ENCODE measurements at regions not wholly inside any gene's neighbourhood (a gene's known extent, or its start where the extent isn't known, plus 50 kb on each side); places are given as distances from the start of the nearest gene placed in this dataset.
A peak's percentile ranks its signal among the peaks of the same experiment; 100 is the strongest.

GRCh38 chr11:116224889-116225200 is 547.9 kb downstream of the BUD13 start:
- no peak for DNase-seq (ENCODE audit: low read depth in 2 of 2)
- Histone ChIP-seq H3K9me3 (ENCODE audit: control insufficient read depth, insufficient read depth, low read depth, low read length) (no peaks in the 10 kb centered on the region), H3K36me3 (ENCODE audit: control insufficient read depth, insufficient read depth, low read length) (no peaks in the 10 kb centered on the region), H3K79me2 (ENCODE audit: control insufficient read depth, insufficient read depth, low read length) (no peaks in the 10 kb centered on the region), H3K4me2 (ENCODE audit: extremely low read depth, insufficient read depth, low read length) (no peak overlapping the region), H3K9ac (ENCODE audit: insufficient read depth, low read length) (no peak overlapping the region), H3K27me3 (ENCODE audit: control insufficient read depth, insufficient read depth, low read length) (no peaks in the 10 kb centered on the region), H3K4me1 (ENCODE audit: control insufficient read depth, extremely low read depth, insufficient read depth, low read length) (no peaks in the 10 kb centered on the region), H2AFZ (ENCODE audit: low read length) (no peak overlapping the region), H3K4me3 (replicated peaks in 1 of 4; ENCODE audit: control extremely low read depth in 1 of 4, insufficient read depth in 1 of 4, low read depth in 3 of 4, low read length in 4 of 4) (no peak overlapping the region), H4K20me1 (ENCODE audit: control insufficient read depth, extremely low read depth, insufficient read depth, low read length) (no peaks in the 10 kb centered on the region), H3K27ac (ENCODE audit: insufficient read depth, low read length) (no peak overlapping the region)
- TF ChIP-seq EZH2 (IDR thresholded peaks at IDR 0.05; ENCODE audit: low read length, missing control alignments) (no peak), CTCF (conservative IDR thresholded peaks at IDR 0.05 in 1 of 2, IDR thresholded peaks at IDR 0.05 in 1 of 2; ENCODE audit: low read depth in 1 of 2, low read length in 2 of 2) (no peak)

GRCh38 chr11:116224154-116224888 is 548.5 kb downstream of the BUD13 start:
- Histone ChIP-seq H3K27ac (ENCODE audit: insufficient read depth, low read length) (no peak overlapping the region), H4K20me1 (ENCODE audit: control insufficient read depth, extremely low read depth, insufficient read depth, low read length) (no peaks in the 10 kb centered on the region), H2AFZ (ENCODE audit: low read length) (no peak overlapping the region), H3K9ac (ENCODE audit: insufficient read depth, low read length) (no peak overlapping the region), H3K4me1 (ENCODE audit: control insufficient read depth, extremely low read depth, insufficient read depth, low read length) (no peaks in the 10 kb centered on the region), H3K79me2 (ENCODE audit: control insufficient read depth, insufficient read depth, low read length) (no peaks in the 10 kb centered on the region), H3K36me3 (ENCODE audit: control insufficient read depth, insufficient read depth, low read length) (no peaks in the 10 kb centered on the region), H3K4me3 (replicated peaks in 1 of 4; ENCODE audit: control extremely low read depth in 1 of 4, insufficient read depth in 1 of 4, low read depth in 3 of 4, low read length in 4 of 4) (no peak overlapping the region), H3K4me2 (ENCODE audit: extremely low read depth, insufficient read depth, low read length) (no peak overlapping the region), H3K27me3 (ENCODE audit: control insufficient read depth, insufficient read depth, low read length) (no peaks in the 10 kb centered on the region), H3K9me3 (ENCODE audit: control insufficient read depth, insufficient read depth, low read depth, low read length) (no peaks in the 10 kb centered on the region)
- TF ChIP-seq EZH2 (IDR thresholded peaks at IDR 0.05; ENCODE audit: low read length, missing control alignments) = no peak
- TF ChIP-seq CTCF (conservative IDR thresholded peaks at IDR 0.05 in 1 of 2, IDR thresholded peaks at IDR 0.05 in 1 of 2; ENCODE audit: low read depth in 1 of 2, low read length in 2 of 2) = peak; percentile 72 to 73
- peak; percentile 21 to 41 for DNase-seq (ENCODE audit: low read depth in 2 of 2)

- Histone ChIP-seq H3K79me2 (ENCODE audit: control insufficient read depth, insufficient read depth, low read length) (no peaks in the 10 kb centered on the region), H3K9ac (ENCODE audit: insufficient read depth, low read length) (no peak overlapping the region), H3K4me1 (ENCODE audit: control insufficient read depth, extremely low read depth, insufficient read depth, low read length) (no peaks in the 10 kb centered on the region), H4K20me1 (ENCODE audit: control insufficient read depth, extremely low read depth, insufficient read depth, low read length) (no peaks in the 10 kb centered on the region), H3K36me3 (ENCODE audit: control insufficient read depth, insufficient read depth, low read length) (no peaks in the 10 kb centered on the region), H2AFZ (ENCODE audit: low read length) (no peak overlapping the region), H3K27ac (ENCODE audit: insufficient read depth, low read length) (no peak overlapping the region), H3K4me2 (ENCODE audit: extremely low read depth, insufficient read depth, low read length) (no peak overlapping the region), H3K27me3 (ENCODE audit: control insufficient read depth, insufficient read depth, low read length) (no peaks in the 10 kb centered on the region), H3K9me3 (ENCODE audit: control insufficient read depth, insufficient read depth, low read depth, low read length) (no peaks in the 10 kb centered on the region), H3K4me3 (replicated peaks in 1 of 4; ENCODE audit: control extremely low read depth in 1 of 4, insufficient read depth in 1 of 4, low read depth in 3 of 4, low read length in 4 of 4) (no peak overlapping the region)
- peak in 1 of 2 donors; percentile 54 for DNase-seq (ENCODE audit: low read depth in 2 of 2)
- TF ChIP-seq EZH2 (IDR thresholded peaks at IDR 0.05; ENCODE audit: low read length, missing control alignments) = no peak
- TF ChIP-seq CTCF (conservative IDR thresholded peaks at IDR 0.05 in 1 of 2, IDR thresholded peaks at IDR 0.05 in 1 of 2; ENCODE audit: low read depth in 1 of 2, low read length in 2 of 2) = no peak
These were observed 551.4 kb downstream of the BUD13 start for GRCh38 chr11:116221351-116221750.
